ENCODE measurements at regions not wholly inside any gene's neighbourhood (a gene's known extent, or its start where the extent isn't known, plus 50 kb on each side); places are given as distances from the start of the nearest gene placed in this dataset.
"Not testable (repeated sequence)": the region's sequence is repeated elsewhere in the genome, so short reads cannot be mapped to it uniquely, and the experiment has no call there.

DNA sequence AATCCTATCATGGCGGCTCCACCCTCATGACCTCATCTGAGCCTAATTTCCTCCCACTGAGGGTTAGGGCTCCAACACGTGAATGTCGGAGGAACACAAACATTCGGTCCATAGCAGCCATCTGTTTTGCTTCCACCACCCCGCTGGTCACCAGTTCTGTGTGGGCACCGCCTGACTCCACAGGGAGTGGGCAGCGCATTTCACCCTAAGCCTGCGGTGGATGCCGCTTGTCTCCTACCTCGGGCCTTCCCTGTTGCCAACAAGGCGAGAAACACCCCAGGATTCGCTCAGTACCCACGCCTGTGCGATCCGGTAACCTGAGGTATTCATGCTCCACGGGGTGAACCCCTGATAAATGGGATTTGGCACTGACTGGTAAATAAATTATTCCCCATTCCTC, 95.2 kb upstream of the PPP2R5C start:
- no peaks in the 10 kb centered on the region for H3K36me3 ChIP-seq (replicated peaks in 1 of 2; ENCODE audit: insufficient read depth in 1 of 2, low read depth in 2 of 2)
- intact Hi-C loops (cut with DNase I) = no loop called here
- H3K9me3 ChIP-seq = no peaks in the 10 kb centered on the region
- no peak for DNase-seq
- no peak for ATAC-seq
- 76 to 80% methylated on average over 15 to 16 of the region's 16 CpGs for WGBS, 2 donors
- no peak overlapping the region for H3K4me3 ChIP-seq
- H3K27ac ChIP-seq = no peak overlapping the region
- peaks cover 0 to 7% of the 10 kb centered on the region in 2 donors for H3K27me3 ChIP-seq
- H3K4me1 ChIP-seq = no peaks in the 10 kb centered on the region
- TF ChIP-seq CTCF (IDR thresholded peaks at IDR 0.05) (no peak), POLR2A (IDR thresholded peaks at IDR 0.05) (no peak)

- DNase-seq = no peak
- Histone ChIP-seq H3K27me3 (peaks cover 0 to 7% of the 10 kb centered on the region in 2 donors), H3K36me3 (replicated peaks in 1 of 2; ENCODE audit: insufficient read depth in 1 of 2, low read depth in 2 of 2) (no peaks in the 10 kb centered on the region), H3K4me3 (no peak overlapping the region), H3K27ac (no peak overlapping the region), H3K4me1 (no peaks in the 10 kb centered on the region), H3K9me3 (no peaks in the 10 kb centered on the region)
- no peak for TF ChIP-seq CTCF (IDR thresholded peaks at IDR 0.05)
- TF ChIP-seq POLR2A (IDR thresholded peaks at IDR 0.05) = no peak
- intact Hi-C loops (cut with DNase I) = no loop called here
- ATAC-seq = no peak
Measured at GRCh38 chr14:101669629-101670028, 91.9 kb upstream of the PPP2R5C start.

DNA sequence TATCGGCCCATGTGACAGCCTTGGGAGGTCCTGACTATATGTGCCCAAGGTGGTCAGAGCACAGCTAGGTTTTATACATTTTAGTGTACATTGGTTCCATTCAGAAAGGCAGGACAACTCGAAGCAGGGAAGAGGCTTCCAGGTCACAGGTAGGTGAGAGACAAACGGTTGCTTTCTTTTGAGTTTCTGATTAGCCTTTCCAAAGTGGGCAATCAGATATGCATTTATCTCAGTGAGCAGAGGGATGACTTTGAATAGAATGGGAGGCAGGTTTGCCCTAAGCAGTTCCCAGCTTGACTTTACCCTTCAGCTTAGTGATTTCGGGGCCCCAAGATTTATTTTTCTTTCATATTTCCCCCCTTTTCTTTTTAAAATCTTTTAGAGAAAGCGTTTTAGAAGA, 87.6 kb upstream of the PPP2R5C start:
- ATAC-seq = no peak
- 57 to 59% methylated on average over 5 of the region's 5 CpGs for WGBS, 2 donors
- Histone ChIP-seq H3K27ac (no peak overlapping the region), H3K36me3 (replicated peaks in 1 of 2; ENCODE audit: insufficient read depth in 1 of 2, low read depth in 2 of 2) (no peaks in the 10 kb centered on the region), H3K9me3 (no peaks in the 10 kb centered on the region), H3K27me3 (no peaks in the 10 kb centered on the region), H3K4me1 (no peaks in the 10 kb centered on the region), H3K4me3 (no peak overlapping the region)
- TF ChIP-seq CTCF (IDR thresholded peaks at IDR 0.05) (no peak), POLR2A (IDR thresholded peaks at IDR 0.05) (no peak)
- intact Hi-C loops (cut with DNase I) = no loop called here
- DNase-seq = no peak

GRCh38 chr14:101675835-101676234, 85.7 kb upstream of the PPP2R5C start:
- ATAC-seq; H3K27me3 ChIP-seq; intact Hi-C loops (cut with DNase I); DNase-seq; H3K36me3 ChIP-seq (replicated peaks in 1 of 2; ENCODE audit: insufficient read depth in 1 of 2, low read depth in 2 of 2); H3K27ac ChIP-seq; H3K4me1 ChIP-seq; H3K4me3 ChIP-seq; H3K9me3 ChIP-seq: not testable (repeated sequence)
- WGBS, 2 donors = 79 to 82% methylated on average over 2 of the region's 2 CpGs

- H3K4me3 ChIP-seq; H3K27ac ChIP-seq; H3K36me3 ChIP-seq (replicated peaks in 1 of 2; ENCODE audit: insufficient read depth in 1 of 2, low read depth in 2 of 2); H3K9me3 ChIP-seq; ATAC-seq; H3K27me3 ChIP-seq; intact Hi-C loops (cut with DNase I); H3K4me1 ChIP-seq; DNase-seq: not testable (repeated sequence)
- WGBS, 2 donors = 44 to 51% methylated on average over 11 of the region's 11 CpGs
Measured at GRCh38 chr14:101677912-101678327, 83.6 kb upstream of the PPP2R5C start.

DNA sequence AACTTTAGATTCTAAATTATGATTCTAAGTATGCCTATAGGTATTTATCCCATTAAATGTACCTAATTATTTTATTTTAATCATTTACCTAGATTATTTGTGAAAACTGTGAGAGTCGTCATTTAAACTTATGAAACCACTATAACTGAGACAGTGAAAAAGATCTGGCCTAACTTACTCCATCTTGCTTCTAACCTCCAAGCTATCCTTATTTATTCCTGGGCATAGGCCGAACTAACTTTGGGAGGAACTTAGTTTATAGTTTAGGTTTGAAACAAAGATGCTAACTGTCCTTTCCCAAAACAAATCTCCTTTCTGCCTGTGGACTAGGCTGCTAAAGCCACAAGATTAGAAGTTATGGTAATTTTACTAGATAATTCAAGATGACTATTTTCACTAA, 79.7 kb upstream of the PPP2R5C start:
- intact Hi-C loops (cut with DNase I) = no loop called here
- Histone ChIP-seq H3K27me3 (no peaks in the 10 kb centered on the region), H3K27ac (no peak overlapping the region), H3K9me3 (no peaks in the 10 kb centered on the region), H3K36me3 (replicated peaks in 1 of 2; ENCODE audit: insufficient read depth in 1 of 2, low read depth in 2 of 2) (no peaks in the 10 kb centered on the region), H3K4me1 (no peaks in the 10 kb centered on the region), H3K4me3 (no peak overlapping the region)
- 88 to 89% methylated on average over 2 of the region's 2 CpGs for WGBS, 2 donors
- DNase-seq (no peak), ATAC-seq (no peak)
- TF ChIP-seq CTCF (IDR thresholded peaks at IDR 0.05) (no peak), POLR2A (IDR thresholded peaks at IDR 0.05) (no peak)
